ENCODE measurements at regions not wholly inside any gene's neighbourhood (a gene's known extent, or its start where the extent isn't known, plus 50 kb on each side); places are given as distances from the start of the nearest gene placed in this dataset.
A peak's percentile ranks its signal among the peaks of the same experiment; 100 is the strongest.

- DNase-seq: no peak
- ATAC-seq (ENCODE audit: low read depth): no peak
- H3K27ac Mint-ChIP-seq: no peak overlapping the region
- no peaks in the 10 kb centered on the region for H3K4me1 Mint-ChIP-seq
- H3K9me3 Mint-ChIP-seq: no peaks in the 10 kb centered on the region
- no peaks in the 10 kb centered on the region for H3K36me3 Mint-ChIP-seq
- H3K4me3 Mint-ChIP-seq: no peak overlapping the region
- H3K27me3 Mint-ChIP-seq: no peaks in the 10 kb centered on the region
- POLR2A ChIA-PET: no interaction called here
Observed at GRCh38 chrX:139237141-139237540, 293.4 kb upstream of the F9 start.

- POLR2A ChIA-PET: no interaction called here
- DNase-seq: no peak
- Mint-ChIP-seq H3K27ac (no peak overlapping the region), H3K27me3 (no peaks in the 10 kb centered on the region), H3K4me3 (no peak overlapping the region), H3K36me3 (no peaks in the 10 kb centered on the region), H3K9me3 (no peaks in the 10 kb centered on the region), H3K4me1 (no peaks in the 10 kb centered on the region)
- no peak for ATAC-seq (ENCODE audit: low read depth)
Observed at GRCh38 chrX:139234898-139235297, 295.6 kb upstream of the F9 start.

DNA sequence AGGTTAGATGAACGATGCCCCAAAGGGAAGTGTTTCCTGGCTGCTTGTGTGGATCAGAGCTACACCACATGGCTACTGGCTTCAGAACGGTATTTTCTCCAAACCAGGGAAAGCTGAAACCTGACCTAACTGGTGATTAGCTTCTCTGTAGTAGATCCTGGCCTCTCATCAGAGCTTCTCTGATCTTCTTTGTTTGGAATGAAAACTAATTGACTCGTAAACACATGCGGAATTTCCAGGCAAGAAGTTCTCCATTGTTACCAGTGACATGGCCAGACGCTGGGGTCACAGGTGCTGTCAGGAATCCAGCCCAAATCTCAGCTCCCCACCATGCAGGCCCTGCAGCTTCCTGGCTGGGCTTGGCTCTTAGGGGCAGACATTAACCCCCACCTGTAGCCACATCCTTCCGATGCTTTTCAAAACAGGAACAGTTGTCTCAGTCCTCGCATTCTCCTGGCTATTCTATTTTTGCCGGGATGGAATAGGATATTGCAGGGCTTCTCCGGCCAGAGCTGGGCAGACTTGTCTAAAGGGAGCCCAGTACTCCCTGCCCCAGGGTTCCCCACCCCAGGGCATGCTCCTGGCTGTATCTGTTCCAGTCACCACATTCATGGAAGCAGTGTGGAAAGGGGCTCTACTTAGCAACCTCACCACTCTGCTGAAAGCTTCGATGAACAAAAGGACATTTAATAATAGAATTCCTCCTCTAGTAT is 305.4 kb upstream of the F9 start:
- Mint-ChIP-seq H3K27ac (no peak overlapping the region), H3K27me3 (no peaks in the 10 kb centered on the region), H3K4me3 (no peak overlapping the region), H3K9me3 (no peaks in the 10 kb centered on the region), H3K4me1 (no peaks in the 10 kb centered on the region), H3K36me3 (no peaks in the 10 kb centered on the region)
- ATAC-seq (ENCODE audit: low read depth) (no peak), DNase-seq (no peak)
- POLR2A ChIA-PET: no interaction called here

GRCh38 chrX:139222511-139223200 is 307.9 kb upstream of the F9 start:
- no peak overlapping the region for H3K27ac Mint-ChIP-seq
- H3K4me1 Mint-ChIP-seq: no peaks in the 10 kb centered on the region
- ATAC-seq (ENCODE audit: low read depth): no peak
- no peak overlapping the region for H3K4me3 Mint-ChIP-seq
- DNase-seq: no peak
- POLR2A ChIA-PET: no interaction called here
- no peaks in the 10 kb centered on the region for H3K36me3 Mint-ChIP-seq
- no peaks in the 10 kb centered on the region for H3K9me3 Mint-ChIP-seq
- no peaks in the 10 kb centered on the region for H3K27me3 Mint-ChIP-seq

- no peaks in the 10 kb centered on the region for H3K9me3 Mint-ChIP-seq
- ATAC-seq (ENCODE audit: low read depth) (no peak), DNase-seq (no peak)
- H3K27me3 Mint-ChIP-seq: no peaks in the 10 kb centered on the region
- POLR2A ChIA-PET: no interaction called here
- H3K27ac Mint-ChIP-seq: no peak overlapping the region
- no peak overlapping the region for H3K4me3 Mint-ChIP-seq
- no peaks in the 10 kb centered on the region for H3K4me1 Mint-ChIP-seq
- no peaks in the 10 kb centered on the region for H3K36me3 Mint-ChIP-seq
Observed at GRCh38 chrX:139213241-139213709, 317.3 kb upstream of the F9 start.

DNA sequence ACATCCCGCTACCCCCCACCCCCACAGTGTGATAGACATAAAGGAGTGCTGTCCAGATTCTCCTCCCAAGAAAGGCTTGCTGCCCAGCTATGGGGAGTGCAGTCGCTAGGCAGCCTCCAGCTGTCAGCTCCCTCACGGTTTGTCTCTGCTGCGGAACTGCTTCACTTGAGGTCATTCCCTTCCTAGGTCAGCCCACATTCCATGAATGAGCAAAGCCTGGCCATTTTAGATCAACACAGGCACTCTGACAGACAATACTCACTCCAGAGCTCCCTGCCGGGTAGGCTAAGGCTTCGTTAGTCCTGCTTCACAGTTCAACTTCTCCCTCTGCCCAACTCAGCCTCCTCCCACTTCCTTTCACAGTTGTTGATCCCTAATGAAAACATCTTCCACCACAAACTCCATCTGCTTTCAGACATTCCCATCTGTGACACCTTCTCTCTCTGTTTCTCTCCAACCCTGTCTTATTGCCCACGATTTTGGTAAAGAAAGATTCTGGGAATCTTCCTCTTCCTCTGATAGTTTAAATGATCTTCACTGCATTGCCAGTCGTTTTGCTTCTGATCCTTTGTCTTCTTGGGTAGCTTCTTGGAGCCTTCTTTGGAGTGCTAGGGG is 318.9 kb upstream of the F9 start:
- no peak overlapping the region for H3K27ac Mint-ChIP-seq
- no peaks in the 10 kb centered on the region for H3K9me3 Mint-ChIP-seq
- H3K4me3 Mint-ChIP-seq: no peak overlapping the region
- DNase-seq (no peak), ATAC-seq (ENCODE audit: low read depth) (no peak)
- no peaks in the 10 kb centered on the region for H3K27me3 Mint-ChIP-seq
- POLR2A ChIA-PET: no interaction called here
- H3K36me3 Mint-ChIP-seq: no peaks in the 10 kb centered on the region
- no peaks in the 10 kb centered on the region for H3K4me1 Mint-ChIP-seq

DNA sequence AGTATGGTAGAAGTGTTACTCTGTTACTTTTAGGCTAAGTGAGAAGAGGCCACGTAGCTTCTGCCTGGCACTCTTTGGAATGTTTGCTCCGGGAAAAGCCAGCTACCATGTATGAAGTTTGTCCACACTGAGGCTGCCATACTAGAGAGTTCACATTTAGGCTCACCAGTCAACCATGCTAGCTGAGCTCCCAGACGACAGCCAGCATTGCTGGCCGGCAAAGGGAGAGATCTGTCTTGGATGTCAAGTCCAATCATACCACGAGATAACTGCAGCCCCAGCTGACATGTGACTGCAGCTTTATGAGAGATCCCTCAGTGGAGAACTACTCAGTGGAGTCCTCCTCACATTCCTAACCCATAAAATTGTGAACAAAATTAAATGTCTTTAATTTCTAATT is 321.2 kb upstream of the F9 start:
- no peak for DNase-seq
- Mint-ChIP-seq H3K27ac (no peak overlapping the region), H3K27me3 (peaks cover 9% of the 10 kb centered on the region), H3K9me3 (no peaks in the 10 kb centered on the region), H3K4me3 (no peak overlapping the region), H3K4me1 (no peaks in the 10 kb centered on the region), H3K36me3 (no peaks in the 10 kb centered on the region)
- ATAC-seq (ENCODE audit: low read depth): no peak
- POLR2A ChIA-PET: no interaction called here

DNA sequence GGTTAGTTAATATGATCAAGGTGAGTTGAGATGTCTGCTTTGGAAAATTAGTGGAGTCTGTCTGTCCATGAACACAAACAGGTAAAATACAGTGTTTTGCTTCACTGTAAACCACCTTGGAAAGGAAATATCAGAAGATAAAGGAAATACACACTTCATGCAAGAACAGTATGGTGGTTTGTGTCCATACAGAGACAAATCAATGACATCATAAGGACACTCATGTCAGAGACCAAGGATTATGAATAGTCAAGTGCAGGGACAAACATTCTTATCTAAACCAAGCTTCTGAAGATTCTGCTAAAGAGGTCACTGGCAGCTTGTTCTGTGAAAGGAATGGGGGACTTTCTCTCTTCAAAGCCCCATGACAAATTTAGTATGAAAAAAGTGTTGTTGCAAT is 322.9 kb upstream of the F9 start:
- POLR2A ChIA-PET: no interaction called here
- ATAC-seq (ENCODE audit: low read depth) (no peak), DNase-seq (no peak)
- no peaks in the 10 kb centered on the region for H3K36me3 Mint-ChIP-seq
- no peaks in the 10 kb centered on the region for H3K9me3 Mint-ChIP-seq
- no peaks in the 10 kb centered on the region for H3K4me1 Mint-ChIP-seq
- no peak overlapping the region for H3K4me3 Mint-ChIP-seq
- peaks cover 14% of the 10 kb centered on the region for H3K27me3 Mint-ChIP-seq
- no peak overlapping the region for H3K27ac Mint-ChIP-seq

- Mint-ChIP-seq H3K4me1 (no peaks in the 10 kb centered on the region), H3K4me3 (no peak overlapping the region), H3K27ac (no peak overlapping the region), H3K9me3 (no peaks in the 10 kb centered on the region), H3K27me3 (peaks cover 19% of the 10 kb centered on the region), H3K36me3 (no peaks in the 10 kb centered on the region)
- DNase-seq (no peak), ATAC-seq (ENCODE audit: low read depth) (no peak)
- POLR2A ChIA-PET: no interaction called here
Observed at GRCh38 chrX:139206914-139207313, 323.6 kb upstream of the F9 start.

DNA sequence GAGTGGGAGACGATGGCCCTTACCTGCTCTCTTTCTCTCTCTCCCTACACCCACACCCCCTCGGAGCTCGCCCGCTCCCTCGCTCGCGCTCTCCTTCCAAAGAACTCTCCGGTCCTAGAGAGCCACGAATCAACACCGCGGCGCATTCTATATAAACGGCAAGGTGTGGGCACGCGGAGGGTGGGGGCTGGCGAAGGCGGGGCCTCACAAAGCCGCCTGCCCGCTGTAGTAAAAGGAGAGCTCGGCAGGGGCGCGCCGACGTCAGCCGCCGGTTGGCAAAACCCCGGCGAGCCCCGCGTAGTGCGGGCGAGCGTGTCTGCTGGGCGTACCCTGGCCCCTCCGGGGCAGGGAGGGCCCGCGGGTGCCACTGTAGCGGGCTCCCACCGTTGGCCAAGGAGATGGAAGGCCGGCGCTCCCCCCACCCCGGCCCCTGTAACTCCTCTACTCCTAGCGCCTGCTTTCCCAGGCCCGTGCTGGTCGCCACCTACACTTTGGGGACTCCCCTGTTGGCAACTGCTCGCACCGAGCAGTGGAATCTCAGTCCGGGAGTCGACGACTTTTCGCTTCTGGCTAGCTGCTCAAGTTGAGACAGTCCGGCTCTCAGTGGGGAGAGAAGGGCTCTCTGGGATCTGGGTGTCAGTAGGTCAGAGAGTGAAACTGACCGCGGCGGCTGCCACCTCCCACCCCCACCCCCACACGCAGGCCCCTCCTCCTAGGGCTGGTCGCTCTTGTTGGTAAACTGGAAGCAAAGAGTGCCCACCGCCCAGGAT is 325.5 kb upstream of the F9 start:
- ATAC-seq (ENCODE audit: low read depth) (no peak), DNase-seq (peak; percentile 26)
- no peaks in the 10 kb centered on the region for H3K9me3 Mint-ChIP-seq
- peak overlapping the region; percentile 61 for H3K4me3 Mint-ChIP-seq
- no peak overlapping the region for H3K27ac Mint-ChIP-seq
- no peaks in the 10 kb centered on the region for H3K4me1 Mint-ChIP-seq
- POLR2A ChIA-PET: interaction anchor here (0.7 kb wide), 1 partner anchor 9 kb away, joined by 3 read pairs; no protein-coding TSS in a partner anchor
- peaks cover 19% of the 10 kb centered on the region for H3K27me3 Mint-ChIP-seq
- H3K36me3 Mint-ChIP-seq: no peaks in the 10 kb centered on the region

DNA sequence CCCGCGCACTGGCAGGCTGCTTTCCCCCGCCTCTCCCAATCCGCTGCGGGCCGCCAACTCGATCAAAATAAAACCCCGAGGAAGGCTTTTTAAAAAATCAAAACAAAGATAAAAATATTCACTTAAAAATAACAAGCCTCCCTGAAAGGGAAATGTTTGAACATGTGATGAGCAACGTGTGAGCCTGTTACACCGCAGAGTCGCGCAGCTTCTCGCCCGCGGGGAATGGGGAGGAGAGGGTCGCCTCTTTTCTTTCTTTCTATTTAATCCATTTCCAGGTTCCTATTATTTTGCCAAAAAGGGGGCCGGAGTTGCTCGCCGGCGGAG is 326.0 kb upstream of the F9 start:
- no peak for ATAC-seq (ENCODE audit: low read depth)
- POLR2A ChIA-PET: no interaction called here
- no peaks in the 10 kb centered on the region for H3K9me3 Mint-ChIP-seq
- H3K27me3 Mint-ChIP-seq: peaks cover 20% of the 10 kb centered on the region
- peak overlapping the region; percentile 61 for H3K4me3 Mint-ChIP-seq
- DNase-seq: no peak
- H3K36me3 Mint-ChIP-seq: no peaks in the 10 kb centered on the region
- H3K27ac Mint-ChIP-seq: no peak overlapping the region
- H3K4me1 Mint-ChIP-seq: no peaks in the 10 kb centered on the region

DNA sequence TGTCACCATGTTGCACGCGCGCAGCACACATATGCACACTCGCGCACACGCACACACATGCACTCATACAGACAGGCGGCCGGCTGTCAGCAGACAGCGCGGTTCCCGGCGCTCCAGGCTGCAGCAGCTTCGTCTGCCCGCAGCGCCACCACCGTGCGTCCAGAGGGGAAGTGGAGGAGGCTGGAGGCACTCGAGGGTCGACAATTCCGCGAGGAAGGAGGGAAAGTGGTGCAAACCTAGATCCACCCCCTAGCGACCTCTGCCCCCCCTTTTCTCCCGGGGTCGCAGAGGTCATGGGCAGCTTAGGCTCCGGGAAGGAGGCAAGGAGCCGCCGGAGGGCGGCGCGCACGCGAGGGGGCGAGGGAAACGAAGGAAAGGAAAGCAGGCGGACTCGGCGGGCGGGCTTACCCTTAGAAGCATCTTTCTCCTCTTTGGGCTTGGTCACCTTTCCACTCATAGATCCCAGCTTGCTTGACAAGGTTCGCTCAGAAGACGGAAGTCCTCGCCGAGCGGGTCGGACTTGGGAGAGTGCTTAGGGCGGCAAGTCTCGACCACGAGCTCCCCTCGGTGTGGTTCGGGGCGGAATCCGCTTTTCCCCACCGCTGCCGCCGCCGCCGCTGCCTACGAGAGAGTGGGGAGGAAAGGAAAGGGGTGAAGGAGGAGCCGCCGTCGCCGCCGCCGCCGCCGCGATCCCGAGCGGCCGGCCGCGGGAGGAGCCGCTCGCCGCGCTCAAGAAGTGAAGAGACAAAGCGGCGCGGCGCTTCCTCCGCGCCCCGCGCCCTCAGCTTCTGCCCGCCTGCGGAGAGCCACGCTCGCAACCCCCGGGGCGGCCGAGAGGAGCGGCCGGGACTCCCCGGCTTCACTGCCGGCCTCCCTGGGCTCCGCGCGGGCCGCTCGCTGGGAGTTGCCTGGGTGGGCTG is 326.6 kb upstream of the F9 start:
- Mint-ChIP-seq H3K27ac (no peak overlapping the region), H3K36me3 (no peaks in the 10 kb centered on the region), H3K4me3 (peak overlapping the region; percentile 39), H3K27me3 (peaks cover 24% of the 10 kb centered on the region), H3K4me1 (no peaks in the 10 kb centered on the region), H3K9me3 (no peaks in the 10 kb centered on the region)
- POLR2A ChIA-PET: no interaction called here
- DNase-seq (peak; percentile 26), ATAC-seq (ENCODE audit: low read depth) (no peak)

All from activated naive CD8-positive, alpha-beta T cell treated with anti-CD3 and anti-CD28 coated beads, Interleukin-2, amount 10 ng/mL, durations not matched to agents 7 days and 5 days (primary cell).